HepG2 (cell line): ENCODE measurements at regions not wholly inside any gene's neighbourhood (a gene's known extent, or its start where the extent isn't known, plus 50 kb on each side); places are given as distances from the start of the nearest gene placed in this dataset.

ENCODE experiments used
- ATAC-seq: fragments of 200-7000 bp; cut with Tn5 transposase; 3 replicates; pipeline ENCODE4 v1.9.1; 2020; ENCODE audit warnings: mild to moderate bottlenecking, moderate library complexity
- BruUV-seq: library from RNA; stranded (reverse); fragments of 400-500 nt; replicated peaks from 2 replicates; lab custom pipeline; 2021; lab: Mats Ljungman, UMichigan
- CTCF ChIA-PET: fragments of 300-600 bp; formaldehyde crosslinking; extraction: SDS; loops from one replicate; lab custom pipeline; 2021; ENCODE audit warnings: low total read pairs, inconsistent platforms, low intra/inter-chr PET ratio; lab: Yijun Ruan, JAX
- POLR2A ChIA-PET: fragments of 350-600 bp; sonication (Branson Sonifier 250); formaldehyde crosslinking; loops from one replicate; lab custom pipeline; 2020; ENCODE audit warnings: antibody characterized with exemption, inconsistent platforms; lab: Yijun Ruan, JAX
- DNase-seq: peaks from one replicate; pipeline ENCODE4 v3.0.0-alpha.2; 2015; ENCODE audit warnings: low spot score
- FAIRE-seq: peaks from 3 replicates; lab custom pipeline; 2011; peaks lifted over from hg19 to GRCh38; lab: Jason Lieb, UNC
- H2AFZ ChIP-seq: one replicate; pipeline ENCODE4 v1.6.1; 2011; ENCODE audit warnings: low read length, inconsistent platforms
- H3K27ac ChIP-seq: fragments of 300-600 bp; 3 replicates; pipeline ENCODE4 v1.8.0; 2011; ENCODE audit warnings: mixed run types, mild to moderate bottlenecking, mixed read lengths, low read length, inconsistent platforms; ENCODE audit not compliant: insufficient read depth; ENCODE audit errors: extremely low read length
- H3K27me3 ChIP-seq, 2 experiments: fragments of 200-600 bp in 1 of 2; 2 replicates in 1 of 2; 3 replicates in 1 of 2; pipeline versions ENCODE4 v1.6.0 to v1.8.0; 2011; ENCODE audit warnings: low read length in 2 of 2, mild to moderate bottlenecking in 2 of 2, moderate library complexity in 2 of 2, inconsistent platforms in 1 of 2; ENCODE audit not compliant: insufficient read depth in 2 of 2, control insufficient read depth in 1 of 2
- H3K36me3 ChIP-seq, 2 experiments: fragments of 200-600 bp in 1 of 2; replicated peaks in 1 of 2; 2 replicates in 1 of 2; 3 replicates in 1 of 2; pipeline versions ENCODE4 v1.5.1 to v1.8.0; 2011; ENCODE audit warnings: low read length in 2 of 2, inconsistent platforms in 1 of 2; ENCODE audit not compliant: insufficient read depth in 2 of 2, control insufficient read depth in 1 of 2
- H3K4me1 ChIP-seq: 2 replicates; pipeline ENCODE4 v1.5.1; 2012; ENCODE audit warnings: low read length, inconsistent platforms; ENCODE audit not compliant: insufficient read depth
- H3K4me2 ChIP-seq: 2 replicates; pipeline ENCODE4 v1.6.0; 2011; ENCODE audit warnings: low read depth, low read length, inconsistent platforms
- H3K4me3 ChIP-seq, 3 experiments: fragments of 200-600 bp in 1 of 3; sonication (generic), shearing (Covaris generic) in 1 of 3; replicated peaks in 1 of 3; 2 replicates each; pipeline ENCODE4 v1.5.1; 2011 to 2016; ENCODE audit warnings: low read length in 3 of 3, inconsistent platforms in 2 of 3, low read depth in 2 of 3, mild to moderate bottlenecking in 2 of 3, control low read depth in 1 of 3, mixed read lengths in 1 of 3; ENCODE audit not compliant: insufficient read depth in 1 of 3
- H3K79me2 ChIP-seq: one replicate; pipeline ENCODE4 v1.6.1; 2011; ENCODE audit warnings: low read length, inconsistent platforms; ENCODE audit not compliant: insufficient read depth
- H3K9ac ChIP-seq: 2 replicates; pipeline ENCODE4 v1.6.0; 2011; ENCODE audit warnings: mild to moderate bottlenecking, low read depth, low read length, inconsistent platforms; ENCODE audit not compliant: insufficient read depth
- H3K9me3 ChIP-seq: 2 replicates; pipeline ENCODE4 v1.5.1; 2012; ENCODE audit warnings: mild to moderate bottlenecking, low read length
- H4K20me1 ChIP-seq: 2 replicates; pipeline ENCODE4 v1.6.0; 2011; ENCODE audit warnings: inconsistent platforms, mild to moderate bottlenecking, low read length, moderate library complexity; ENCODE audit not compliant: insufficient read depth
- ATF7 ChIP-seq, 2 experiments: fragments of 450-650 bp in 1 of 2; sonication (generic) in 1 of 2; formaldehyde crosslinking in 1 of 2; IDR thresholded peaks; 2 replicates each; pipeline versions ENCODE4 v1.4.0 to v1.6.1; 2016 to 2020; ENCODE audit warnings: antibody characterized with exemption in 1 of 2, mild to moderate bottlenecking in 1 of 2, missing genetic modification reagents in 1 of 2
- CEBPB ChIP-seq: IDR thresholded peaks from 2 replicates; pipeline ENCODE4 v1.6.1; 2011; ENCODE audit warnings: low read depth, low read length, improper control_type of control experiment, borderline replicate concordance
- CEBPG ChIP-seq: IDR thresholded peaks from 2 replicates; pipeline ENCODE4 v1.6.1; 2016
- MIER2 ChIP-seq: IDR thresholded peaks from 2 replicates; pipeline ENCODE4 v1.6.1; 2016; ENCODE audit warnings: missing biosample characterization, missing genetic modification reagents
- ONECUT2 ChIP-seq: sonication (generic); formaldehyde crosslinking; IDR thresholded peaks from 2 replicates; pipeline ENCODE4 v1.4.0; 2020; ENCODE audit warnings: missing genetic modification reagents
- PRMT3 ChIP-seq: sonication (generic); formaldehyde crosslinking; IDR thresholded peaks from 2 replicates; pipeline ENCODE4 v1.8.1; 2022; ENCODE audit warnings: low read depth, mild to moderate bottlenecking, moderate library complexity, missing genetic modification reagents, borderline replicate concordance
- SATB2 ChIP-seq: sonication (generic); formaldehyde crosslinking; IDR thresholded peaks from 2 replicates; pipeline ENCODE4 v1.5.0; 2020; ENCODE audit warnings: missing genetic modification reagents
- SNAI1 ChIP-seq: sonication (generic); formaldehyde crosslinking; IDR thresholded peaks from 2 replicates; pipeline ENCODE4 v1.5.0; 2020; ENCODE audit warnings: mild to moderate bottlenecking, missing genetic modification reagents, borderline replicate concordance
- ZNF180 ChIP-seq: sonication (generic); formaldehyde crosslinking; IDR thresholded peaks from 2 replicates; pipeline ENCODE4 v1.4.0; 2020; ENCODE audit warnings: low read depth, missing genetic modification reagents, borderline replicate concordance
- ZNF513 ChIP-seq: sonication (generic); formaldehyde crosslinking; conservative IDR thresholded peaks from 2 replicates; pipeline ENCODE4 v1.5.0; 2020; ENCODE audit warnings: missing genetic modification reagents
- ZNF557 ChIP-seq: sonication (generic); formaldehyde crosslinking; IDR thresholded peaks from 2 replicates; pipeline ENCODE4 v1.4.0; 2020; ENCODE audit warnings: missing genetic modification reagents
- ZNF724P ChIP-seq: sonication (generic); formaldehyde crosslinking; IDR thresholded peaks from 2 replicates; pipeline ENCODE4 v1.8.0; 2022; ENCODE audit warnings: missing genetic modification reagents, borderline replicate concordance
- ZNF839 ChIP-seq: sonication (generic); formaldehyde crosslinking; IDR thresholded peaks from 2 replicates; pipeline ENCODE4 v1.4.0; 2020; ENCODE audit warnings: missing genetic modification reagents, mild to moderate bottlenecking, borderline replicate concordance
- WGBS: methylation state at CpG from one replicate; pipeline ENCODE4 v1.1.6; 2017; ENCODE audit warnings: low lambda C conversion rate; 5-methylcytosine and 5-hydroxymethylcytosine counted together
- in situ Hi-C: cut with HindIII; loops from 2 replicates; pipeline ENCODE4 v1.10.0; 2017; ENCODE audit warnings: low pct_unique_long_range_greater_than_20kb; ENCODE audit not compliant: extremely low pct_ligation_motif_present
- intact Hi-C: fragments of 100-400 bp; cut with micrococcal nuclease; formaldehyde crosslinking; loops from one replicate; pipeline ENCODE4 v1.10.0; 2022; ENCODE audit not compliant: unreplicated experiment

GRCh38 chr13:29931696-29932095 is 81.3 kb upstream of the UBL3 start (continued):
- TF ChIP-seq ZNF513 (CRISPR knock-in tag) (no peak), ZNF557 (no peak), ZNF839 (no peak), MIER2 (CRISPR knock-in tag) (no peak), ONECUT2 (no peak)
- TF ChIP-seq, all 625 proteins: peak for 0

- Histone ChIP-seq H3K4me1 (peaks cover 21% of the 10 kb centered on the region), H3K79me2 (no peaks in the 10 kb centered on the region), H3K36me3 (no peaks in the 10 kb centered on the region), H3K4me3 (no peak overlapping the region), H3K27ac (no peak overlapping the region), H3K4me2 (no peak overlapping the region), H3K27me3 (no peaks in the 10 kb centered on the region), H3K9me3 (no peaks in the 10 kb centered on the region)
- DNase-seq, result no peak
- in situ Hi-C loops, result loop anchor here (10.0 kb wide), 1 partner anchor 154 kb away; no protein-coding TSS in a partner anchor
- BruUV-seq, result no TSS peak
- POLR2A ChIA-PET, result no interaction called here
- CTCF ChIA-PET, result no interaction called here
- TF ChIP-seq ZNF724P, result no peak
- peak; percentile 63; the same call in 1 of the 2 replicates for TF ChIP-seq ATF7 (IDR thresholded peaks at IDR 0.05)
- TF ChIP-seq ATF7 (CRISPR knock-in tag; IDR thresholded peaks at IDR 0.05), result no peak
- no peak for TF ChIP-seq SATB2 (CRISPR knock-in tag)
- peak; percentile 45; the same call in 1 of the 2 replicates for TF ChIP-seq CEBPG (CRISPR knock-in tag)
- TF ChIP-seq PRMT3, result no peak
- TF ChIP-seq SNAI1 (CRISPR knock-in tag), result no peak
- TF ChIP-seq ZNF180 (CRISPR knock-in tag), result no peak
- peak; percentile 78; the same call in 1 of the 2 replicates for TF ChIP-seq CEBPB
- TF ChIP-seq, all 625 proteins: peak for 3
- 44% methylated on average over 10 of the region's 10 CpGs for WGBS
- ATAC-seq, result no peak
- no peak for FAIRE-seq
- Histone ChIP-seq H2AFZ (no peak overlapping the region), H4K20me1 (no peaks in the 10 kb centered on the region), H3K9ac (no peak overlapping the region)
- intact Hi-C loops, result no loop called here
Measured at GRCh38 chr13:29929062-29929847, 78.8 kb upstream of the UBL3 start.
